Stimulated activated CD4-positive, alpha-beta T cell treated with anti-CD3 and anti-CD28 coated beads, Interleukin-4, amount 100 ng/mL, for 4 hours (primary cell): ENCODE measurements at regions not wholly inside any gene's neighbourhood (a gene's known extent, or its start where the extent isn't known, plus 50 kb on each side); places are given as distances from the start of the nearest gene placed in this dataset.

ENCODE experiments used
- DNase-seq, 2 experiments: peaks; one replicate each; pipeline ENCODE4 v3.0.0-alpha.2; 2020

GRCh38 chr5:125189531-125189941, 443.1 kb upstream of the ZNF608 start:
- no peak for DNase-seq

- DNase-seq = no peak
These were observed 444.0 kb upstream of the ZNF608 start for GRCh38 chr5:125190232-125191087.

DNA sequence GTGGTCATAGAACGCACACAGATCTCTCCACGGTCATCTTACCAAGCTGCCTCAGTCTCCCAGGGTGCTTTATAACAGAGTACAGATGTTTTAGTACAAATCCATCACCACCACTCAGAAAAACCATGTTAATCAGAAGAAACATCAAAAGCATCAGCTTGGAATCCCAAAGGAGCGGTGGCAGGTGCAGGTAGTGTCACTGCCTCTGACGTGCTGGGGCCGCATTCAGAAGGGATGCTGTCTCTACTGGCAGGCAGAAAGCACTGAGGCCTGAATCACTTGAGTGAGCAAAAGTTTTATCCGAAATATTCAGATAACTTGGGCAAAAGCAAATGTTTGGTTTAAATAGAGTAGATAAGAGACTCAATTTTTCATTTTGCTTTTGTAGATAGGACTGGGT, 448.4 kb upstream of the ZNF608 start:
- DNase-seq = no peak

DNA sequence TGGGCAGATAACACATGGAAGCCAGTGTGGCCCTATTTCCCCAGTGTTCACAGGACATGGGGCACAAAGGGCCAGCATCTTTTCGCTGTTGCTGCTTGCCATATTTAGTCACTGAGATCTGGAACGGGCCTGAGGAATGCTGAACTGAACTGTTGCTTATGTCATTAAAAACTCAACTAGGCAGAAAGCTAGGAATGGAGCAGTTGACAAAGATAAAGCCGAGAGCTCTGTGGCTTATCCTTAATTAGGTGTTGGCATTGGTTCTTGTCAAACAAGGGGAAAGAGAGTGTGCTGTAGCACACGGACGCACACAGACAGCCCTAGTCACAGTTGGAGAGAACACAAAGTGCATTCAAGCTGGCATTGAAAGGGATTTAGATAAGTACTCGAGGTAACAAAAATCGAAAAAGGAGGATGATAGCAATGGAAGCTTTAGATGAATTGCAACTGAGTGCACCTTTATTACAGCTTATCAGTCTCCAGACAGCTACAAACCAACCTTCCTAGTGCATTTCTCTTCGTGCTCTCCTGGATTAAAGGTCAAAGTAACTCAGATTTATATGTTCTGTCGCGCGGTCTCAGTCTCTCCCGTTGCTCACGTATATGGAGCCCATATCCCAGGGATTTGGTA, 450.2 kb upstream of the ZNF608 start:
- DNase-seq = no peak

GRCh38 chr5:125197321-125197720, 450.9 kb upstream of the ZNF608 start:
- no peak for DNase-seq

GRCh38 chr5:125198270-125198974, 452.0 kb upstream of the ZNF608 start:
- no peak for DNase-seq

DNA sequence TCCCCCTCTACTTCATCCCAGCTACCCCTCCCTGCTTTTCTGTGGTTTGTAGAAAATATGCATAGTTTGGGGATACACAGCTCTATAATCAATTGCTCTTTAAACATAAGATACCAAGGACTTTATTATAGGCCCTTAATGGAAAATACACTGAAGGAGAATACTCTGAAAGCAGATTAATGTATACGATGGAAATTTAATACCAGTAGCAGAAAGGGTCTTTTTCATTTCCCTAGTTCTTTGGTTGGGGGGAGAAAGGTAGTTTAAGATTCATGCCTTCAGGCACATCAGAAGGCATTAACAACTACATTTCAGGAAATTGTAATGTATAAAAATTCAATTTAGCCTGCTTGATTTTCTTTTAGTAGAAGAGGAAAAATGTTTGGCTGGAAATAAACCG, 452.9 kb upstream of the ZNF608 start:
- DNase-seq = no peak

- no peak for DNase-seq
These were observed 453.8 kb upstream of the ZNF608 start for GRCh38 chr5:125199968-125200865.

DNA sequence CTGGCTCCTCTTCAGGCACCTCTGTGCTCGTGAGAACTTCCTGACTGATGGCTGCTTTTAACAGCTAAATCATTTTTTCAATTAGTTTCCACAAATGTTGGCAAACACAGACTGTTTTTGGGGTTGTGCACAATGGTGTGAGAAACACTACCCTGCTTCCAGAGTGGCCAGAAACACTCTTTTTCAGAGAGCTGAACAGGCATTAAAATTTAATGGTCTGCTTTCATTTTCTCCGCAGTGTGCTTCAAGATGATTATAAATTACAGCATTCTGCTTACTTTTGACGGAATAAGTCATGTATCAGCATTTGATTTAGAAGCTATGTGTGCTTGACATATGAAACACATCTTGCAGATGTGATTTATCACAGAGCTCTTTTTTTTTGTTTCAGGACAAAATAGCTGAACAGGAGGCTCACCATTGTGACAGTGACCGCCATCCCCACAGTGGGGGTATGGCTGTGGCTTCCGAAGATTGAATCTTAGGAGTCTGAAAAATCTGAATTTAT, 454.5 kb upstream of the ZNF608 start:
- DNase-seq = no peak

DNA sequence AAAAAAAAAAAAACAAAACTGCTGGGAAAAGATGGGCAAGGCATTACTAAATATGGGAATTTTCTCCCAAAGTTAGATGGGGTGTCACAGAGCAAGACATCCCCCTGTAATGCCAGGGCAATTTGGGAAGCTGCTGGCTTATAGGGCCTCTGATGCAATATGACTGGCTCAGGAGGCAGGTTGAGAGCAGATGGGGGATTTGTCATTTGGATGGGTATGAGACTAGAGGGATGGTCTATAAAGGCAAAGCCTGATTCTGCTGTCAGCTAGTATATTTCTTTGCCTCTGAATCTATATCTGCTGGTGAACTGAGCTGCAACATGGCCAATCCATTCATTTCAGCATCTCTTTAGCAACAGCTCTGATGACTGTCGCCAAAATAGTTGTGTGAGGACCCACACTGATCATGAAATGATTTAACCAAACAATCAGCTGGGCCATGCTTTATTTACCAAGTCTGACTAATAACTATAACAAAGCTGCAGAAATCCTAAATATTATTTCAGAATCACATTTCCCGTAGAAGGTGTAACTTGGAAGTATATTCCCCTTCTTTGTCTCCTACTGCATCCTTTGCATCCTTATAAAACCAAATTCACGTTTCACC, 455.1 kb upstream of the ZNF608 start:
- no peak for DNase-seq

- no peak for DNase-seq
These were observed 455.9 kb upstream of the ZNF608 start for GRCh38 chr5:125202353-125202752.

DNA sequence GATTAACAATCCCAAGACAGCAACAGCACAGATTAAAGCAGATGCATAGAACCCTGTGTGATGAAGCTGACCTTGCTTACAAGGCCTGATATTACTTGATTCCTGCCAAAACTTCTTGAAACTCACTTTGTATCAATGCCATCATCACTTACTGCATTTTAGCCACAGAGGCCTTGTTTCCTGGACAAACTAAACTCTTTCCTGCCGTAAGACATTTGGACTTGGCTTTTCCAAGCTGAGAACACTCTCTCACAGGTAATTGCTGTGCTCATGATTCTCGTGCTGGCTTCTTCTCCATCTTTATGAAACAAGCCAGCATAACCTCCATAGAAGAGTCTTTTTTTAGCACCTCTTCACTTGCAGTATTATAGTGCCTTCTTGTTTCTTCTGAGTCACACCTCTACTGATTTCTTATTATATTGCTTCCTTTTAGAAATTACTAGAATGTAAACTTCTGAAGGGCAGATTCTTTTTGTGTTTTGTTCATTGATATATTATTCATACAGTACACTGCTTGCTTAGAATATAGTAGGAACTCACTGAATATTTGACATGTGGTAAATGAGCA, 456.5 kb upstream of the ZNF608 start:
- no peak for DNase-seq

GRCh38 chr5:125203912-125204311, 457.5 kb upstream of the ZNF608 start:
- DNase-seq = no peak

GRCh38 chr5:125205601-125206225, 459.3 kb upstream of the ZNF608 start:
- no peak for DNase-seq

GRCh38 chr5:125207856-125208255, 461.4 kb upstream of the ZNF608 start:
- no peak for DNase-seq

DNA sequence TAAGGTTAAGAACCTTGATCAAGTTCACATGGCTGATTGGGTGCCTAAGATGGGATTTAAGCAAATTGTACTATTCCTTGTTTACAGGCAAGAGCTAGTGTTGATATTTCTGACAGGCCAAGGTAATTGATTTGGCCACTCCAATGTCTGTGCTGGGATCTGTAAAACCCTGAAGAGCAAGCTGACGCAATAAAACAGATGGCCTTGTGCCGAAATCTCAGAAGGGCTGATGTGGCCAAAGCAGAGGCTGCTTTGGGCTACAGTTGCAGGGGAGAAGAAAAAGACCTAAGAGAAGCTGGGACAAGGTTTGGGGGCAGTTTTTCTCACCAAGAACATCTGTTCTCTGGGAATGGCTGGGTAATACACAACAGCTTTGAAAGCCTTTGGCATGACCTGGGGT, 463.2 kb upstream of the ZNF608 start:
- DNase-seq = no peak

DNA sequence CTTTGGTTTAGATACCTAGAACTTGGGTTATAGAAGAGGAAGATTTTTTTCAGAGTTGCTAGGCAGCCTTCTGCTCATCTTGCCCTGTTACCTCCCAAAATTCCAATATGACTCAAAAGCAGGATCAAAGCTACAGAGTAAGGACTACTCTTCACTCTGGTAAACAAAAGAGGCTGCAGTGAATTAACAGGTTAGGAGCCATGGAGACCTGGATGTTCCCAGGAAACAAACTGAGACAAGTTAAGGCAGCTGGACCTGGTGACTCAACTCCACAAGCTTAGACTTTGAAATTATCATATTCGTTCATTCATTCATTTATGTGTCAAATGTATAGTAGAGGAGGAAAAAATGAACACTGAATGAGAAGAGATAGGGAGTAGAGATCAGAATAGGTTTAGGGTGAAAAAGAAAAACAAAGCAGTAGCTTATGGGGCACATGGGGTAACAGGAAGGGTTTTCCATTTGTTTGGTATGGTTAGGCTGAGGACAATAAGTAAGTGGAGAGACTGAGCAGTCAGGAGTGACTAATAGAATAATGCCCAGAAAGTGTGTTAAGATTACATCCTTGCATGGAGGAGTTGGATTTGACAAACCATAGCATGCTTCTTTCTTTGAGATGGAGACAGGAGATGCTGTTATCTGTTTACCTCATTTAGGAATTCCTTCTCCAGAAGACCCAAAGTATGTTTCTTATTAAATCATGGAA, 464.0 kb upstream of the ZNF608 start:
- DNase-seq = no peak

GRCh38 chr5:125214080-125214479, 467.6 kb upstream of the ZNF608 start:
- DNase-seq = no peak

- no peak for DNase-seq
These were observed 469.2 kb upstream of the ZNF608 start for GRCh38 chr5:125215593-125215992.

DNA sequence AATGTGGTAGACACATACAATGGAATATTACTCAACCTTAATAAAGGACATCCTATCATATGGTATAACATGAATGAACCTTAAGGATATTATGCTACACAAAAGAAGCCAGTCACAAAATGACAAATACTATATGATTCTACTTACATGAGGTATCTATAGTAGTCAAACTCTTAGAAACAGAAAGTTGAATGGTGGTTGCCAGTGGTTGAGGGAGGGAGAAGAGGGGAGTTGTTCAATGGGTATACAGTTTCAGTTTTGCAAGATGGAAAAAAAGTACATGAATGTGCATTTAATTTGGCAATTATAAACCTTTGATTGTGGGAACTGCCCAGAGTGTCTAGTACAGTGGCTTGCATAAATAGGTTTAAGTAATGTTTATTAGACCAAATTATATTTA, 473.3 kb upstream of the ZNF608 start:
- no peak for DNase-seq

DNA sequence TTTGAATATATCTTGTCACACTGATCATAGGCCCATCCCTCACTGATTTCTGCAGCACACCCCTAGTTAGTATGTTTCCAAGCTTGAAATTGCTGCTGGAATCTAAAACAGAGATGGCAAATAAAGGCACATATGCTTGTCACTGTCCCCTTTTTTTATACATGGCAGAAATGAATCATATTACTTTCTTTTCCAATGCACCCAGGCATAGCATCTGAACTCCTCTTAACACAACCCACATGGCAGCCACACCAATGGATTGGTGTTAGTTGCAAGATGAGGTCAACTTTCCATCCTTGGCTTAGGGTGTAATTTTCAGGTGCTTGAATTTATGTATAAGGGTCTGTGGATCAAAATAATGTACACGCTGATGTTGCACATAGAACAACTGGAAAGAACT, 473.8 kb upstream of the ZNF608 start:
- no peak for DNase-seq
